AG09319 (cell line): ENCODE measurements at regions not wholly inside any gene's neighbourhood (a gene's known extent, or its start where the extent isn't known, plus 50 kb on each side); places are given as distances from the start of the nearest gene placed in this dataset.

ENCODE experiments used
- DNase-seq: peaks from one replicate; pipeline ENCODE4 v3.0.0-alpha.2; 2010; ENCODE audit warnings: low read depth; ENCODE audit errors: extremely low read depth
- TF ChIP-seq, protein P1 (sequence below): IDR thresholded peaks from 2 replicates; pipeline ENCODE4 v1.5.1; 2011; ENCODE audit warnings: low read depth, mild to moderate bottlenecking, inconsistent platforms, low read length, moderate library complexity

DNA sequence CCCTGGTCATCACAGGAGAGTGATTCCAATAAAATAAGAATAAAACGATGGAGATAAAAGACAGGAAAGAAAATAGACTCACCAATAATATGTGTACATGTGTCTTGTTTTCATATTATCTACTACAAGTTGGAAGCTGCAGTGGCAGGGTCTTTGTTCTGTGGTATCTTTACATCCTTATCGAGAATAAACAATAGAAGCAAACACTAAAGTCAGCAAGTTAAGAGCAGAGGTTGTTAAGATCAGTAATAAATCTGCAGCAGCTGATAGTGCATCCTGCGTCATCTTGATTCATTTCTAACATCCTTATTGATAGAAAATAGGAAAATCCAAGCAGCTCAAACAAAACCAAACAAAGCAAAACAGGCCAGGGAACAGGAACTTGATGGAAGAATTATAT is 107.4 kb downstream of the RPS29 start:
- DNase-seq, result no peak
- TF ChIP-seq, protein P1, sequence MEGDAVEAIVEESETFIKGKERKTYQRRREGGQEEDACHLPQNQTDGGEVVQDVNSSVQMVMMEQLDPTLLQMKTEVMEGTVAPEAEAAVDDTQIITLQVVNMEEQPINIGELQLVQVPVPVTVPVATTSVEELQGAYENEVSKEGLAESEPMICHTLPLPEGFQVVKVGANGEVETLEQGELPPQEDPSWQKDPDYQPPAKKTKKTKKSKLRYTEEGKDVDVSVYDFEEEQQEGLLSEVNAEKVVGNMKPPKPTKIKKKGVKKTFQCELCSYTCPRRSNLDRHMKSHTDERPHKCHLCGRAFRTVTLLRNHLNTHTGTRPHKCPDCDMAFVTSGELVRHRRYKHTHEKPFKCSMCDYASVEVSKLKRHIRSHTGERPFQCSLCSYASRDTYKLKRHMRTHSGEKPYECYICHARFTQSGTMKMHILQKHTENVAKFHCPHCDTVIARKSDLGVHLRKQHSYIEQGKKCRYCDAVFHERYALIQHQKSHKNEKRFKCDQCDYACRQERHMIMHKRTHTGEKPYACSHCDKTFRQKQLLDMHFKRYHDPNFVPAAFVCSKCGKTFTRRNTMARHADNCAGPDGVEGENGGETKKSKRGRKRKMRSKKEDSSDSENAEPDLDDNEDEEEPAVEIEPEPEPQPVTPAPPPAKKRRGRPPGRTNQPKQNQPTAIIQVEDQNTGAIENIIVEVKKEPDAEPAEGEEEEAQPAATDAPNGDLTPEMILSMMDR, result no peak

DNA sequence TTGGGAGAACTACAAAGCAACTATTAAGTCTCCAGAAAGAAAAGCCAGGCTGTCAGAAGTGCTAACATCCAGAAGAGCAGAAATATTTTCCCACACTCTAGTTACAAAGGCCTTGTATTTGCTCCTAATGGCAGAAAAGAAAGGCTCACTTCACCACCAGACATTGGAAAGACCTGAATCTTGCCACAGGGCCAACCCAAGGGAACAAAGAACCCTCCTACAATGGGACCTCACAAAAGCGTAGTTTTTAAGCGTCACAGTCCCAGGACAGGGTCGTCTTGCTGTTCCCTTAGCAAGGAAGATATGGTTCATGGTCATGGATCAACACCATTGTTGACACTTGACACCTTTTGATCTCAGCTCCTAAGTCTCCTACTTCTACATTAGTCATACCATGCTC is 119.1 kb downstream of the RPS29 start:
- DNase-seq, result no peak
- TF ChIP-seq, protein P1, result no peak

DNA sequence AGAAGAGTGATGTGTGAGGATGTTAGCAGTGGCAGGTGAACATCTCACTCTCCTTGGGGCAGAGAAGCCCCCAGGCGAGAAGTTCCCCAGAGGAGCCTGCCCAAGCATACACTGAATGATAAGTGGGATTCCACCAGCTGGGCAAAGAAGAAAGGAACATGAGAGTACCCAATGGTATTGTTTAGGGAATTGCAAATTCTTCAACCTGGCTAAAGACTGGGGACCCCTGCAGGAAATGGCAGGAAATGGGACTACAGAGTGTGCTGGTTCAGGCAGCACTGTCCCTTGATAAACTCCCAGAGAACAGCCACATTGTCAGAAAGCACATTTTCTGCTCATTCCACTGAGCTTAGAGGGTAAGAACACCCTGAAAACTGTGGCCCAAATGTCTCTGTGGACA is 121.3 kb downstream of the RPS29 start:
- DNase-seq, result no peak
- TF ChIP-seq, protein P1, result no peak; the same call in 1 of the 2 replicates

DNA sequence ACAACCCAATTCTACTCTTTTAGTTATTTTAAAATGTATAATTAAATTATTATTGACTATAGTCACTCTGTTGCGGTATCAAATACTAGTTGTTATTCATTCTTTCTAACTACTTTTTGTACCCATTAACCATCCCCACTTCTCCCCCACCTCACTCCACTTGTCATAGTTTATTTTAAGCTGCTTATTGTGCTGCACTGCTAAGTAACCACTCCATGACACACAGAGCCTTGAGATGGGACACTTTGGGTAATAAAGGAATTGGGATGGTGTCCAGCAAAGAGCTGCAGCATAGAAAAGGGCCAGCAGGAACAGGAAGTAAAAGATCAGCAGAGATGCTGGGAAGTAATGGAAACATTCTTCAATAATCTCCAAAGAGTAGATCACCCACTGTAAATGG is 123.0 kb downstream of the RPS29 start:
- no peak for DNase-seq
- TF ChIP-seq, protein P1, result no peak

DNA sequence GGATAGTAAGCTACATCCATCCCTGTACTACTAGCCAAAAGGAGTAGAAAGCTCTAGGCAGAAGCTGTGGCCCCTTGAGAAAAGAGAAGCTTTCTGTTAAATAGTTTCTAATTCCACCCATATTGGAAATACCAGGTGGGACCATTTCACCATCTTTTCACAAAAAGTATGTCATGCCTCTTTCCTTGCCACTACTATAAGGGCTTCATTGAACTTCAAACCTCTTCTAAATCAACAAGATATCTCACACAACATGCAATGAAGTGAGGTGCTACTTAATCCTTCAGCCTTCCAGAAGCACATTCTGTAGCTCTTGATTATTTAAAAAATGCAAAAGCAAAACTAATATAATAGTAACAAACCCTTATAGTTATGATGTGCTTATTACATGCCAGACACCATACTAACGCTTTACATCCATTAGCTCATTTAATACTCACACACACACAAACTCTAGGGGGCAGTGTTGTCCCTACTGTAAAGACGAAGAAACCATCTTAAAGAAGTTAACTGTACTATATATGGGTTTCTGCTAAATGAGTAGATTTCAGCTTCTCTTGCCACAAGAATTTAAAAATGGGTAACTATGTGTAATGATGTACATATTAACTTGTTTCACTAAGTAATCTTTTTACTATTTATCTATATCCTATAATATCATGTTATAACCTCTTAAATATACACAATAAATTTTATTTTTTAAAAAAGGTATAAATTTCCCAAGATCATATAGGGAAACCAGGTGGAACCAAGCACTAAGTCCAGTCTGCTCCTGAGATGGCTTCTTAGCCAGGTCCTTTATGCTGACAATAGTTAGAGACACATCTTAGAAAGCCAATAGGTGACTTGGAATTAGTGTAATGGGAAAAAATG is 124.4 kb downstream of the RPS29 start:
- TF ChIP-seq, protein P1, result peak; percentile 62
- peak; percentile 38 for DNase-seq

DNA sequence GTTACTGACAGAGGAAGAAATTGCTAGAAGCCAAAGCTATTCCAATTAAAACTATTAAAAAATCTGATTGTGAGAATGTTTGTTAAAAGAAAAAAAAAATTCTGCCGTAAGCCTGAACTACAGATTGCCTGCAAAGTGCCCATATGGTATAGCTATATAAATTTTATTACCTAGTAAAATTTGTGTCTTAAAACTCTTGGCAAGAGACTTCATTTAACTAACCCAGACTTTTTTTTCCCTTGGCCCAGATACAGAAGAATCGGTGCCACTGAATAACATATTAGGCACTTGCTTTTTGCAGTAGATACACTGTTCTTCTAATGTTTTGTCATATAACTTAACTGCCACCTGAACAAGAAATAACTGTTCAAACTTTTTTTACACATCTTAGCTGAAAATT is 125.5 kb downstream of the RPS29 start:
- DNase-seq, result no peak
- TF ChIP-seq, protein P1, result no peak

DNA sequence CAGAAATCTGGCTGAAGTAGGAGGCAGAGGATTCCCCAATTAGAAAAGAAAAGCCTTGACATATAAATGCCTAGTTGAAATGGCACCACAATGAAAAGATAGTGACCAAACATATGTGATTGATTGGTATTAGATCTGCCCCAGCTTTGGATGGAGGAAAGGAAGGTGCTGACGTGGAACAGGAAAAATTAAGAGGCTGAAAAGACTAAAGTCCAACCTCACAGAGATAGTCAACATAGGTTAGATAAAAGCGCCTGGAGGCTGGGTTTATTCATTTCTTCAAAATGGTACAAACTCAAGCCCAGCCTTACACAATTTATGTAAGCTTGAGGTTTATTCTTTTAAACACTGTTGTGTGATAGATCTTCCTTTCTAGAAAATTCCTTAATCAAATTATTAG is 129.6 kb downstream of the RPS29 start:
- no peak for DNase-seq
- TF ChIP-seq, protein P1, result no peak
